DMS79 (cell line): ENCODE measurements at regions not wholly inside any gene's neighbourhood (a gene's known extent, or its start where the extent isn't known, plus 50 kb on each side); places are given as distances from the start of the nearest gene placed in this dataset.

ENCODE experiments used
- DNase-seq: peaks from one replicate; lab custom pipeline; 2025; lab: John Stamatoyannopoulos, UW

GRCh38 chr10:44301781-44302355, 83.0 kb downstream of the CXCL12 start:
- DNase-seq = no peak

GRCh38 chr10:44300666-44301649, 83.9 kb downstream of the CXCL12 start:
- peak; percentile 64 for DNase-seq

- DNase-seq = no peak
Measured at GRCh38 chr10:44298713-44299112, 86.2 kb downstream of the CXCL12 start.

GRCh38 chr10:44297963-44298362, 86.9 kb downstream of the CXCL12 start:
- no peak for DNase-seq

- no peak for DNase-seq
Measured at GRCh38 chr10:44295644-44296241, 89.2 kb downstream of the CXCL12 start.

GRCh38 chr10:44294726-44295412, 90.0 kb downstream of the CXCL12 start:
- DNase-seq = no peak

- DNase-seq = no peak
Measured at GRCh38 chr10:44293842-44294241, 91.1 kb downstream of the CXCL12 start.

GRCh38 chr10:44293306-44293778, 91.6 kb downstream of the CXCL12 start:
- no peak for DNase-seq

- no peak for DNase-seq
Measured at GRCh38 chr10:44292390-44293002, 92.4 kb downstream of the CXCL12 start.

GRCh38 chr10:44291091-44291490, 93.8 kb downstream of the CXCL12 start:
- DNase-seq = no peak

GRCh38 chr10:44289125-44289524, 95.8 kb downstream of the CXCL12 start:
- DNase-seq = no peak

GRCh38 chr10:44287408-44287807, 97.5 kb downstream of the CXCL12 start:
- no peak for DNase-seq

- no peak for DNase-seq
Measured at GRCh38 chr10:44284198-44285084, 100.5 kb downstream of the CXCL12 start.

- no peak for DNase-seq
Measured at GRCh38 chr10:44282626-44283300, 102.1 kb downstream of the CXCL12 start.

- no peak for DNase-seq
Measured at GRCh38 chr10:44281662-44282061, 103.2 kb downstream of the CXCL12 start.

GRCh38 chr10:44281089-44281613, 103.7 kb downstream of the CXCL12 start:
- no peak for DNase-seq

GRCh38 chr10:44280226-44281014, 104.5 kb downstream of the CXCL12 start:
- no peak for DNase-seq

- DNase-seq = no peak
Measured at GRCh38 chr10:44279426-44280126, 105.3 kb downstream of the CXCL12 start.
